ENCODE measurements at regions not wholly inside any gene's neighbourhood (a gene's known extent, or its start where the extent isn't known, plus 50 kb on each side); places are given as distances from the start of the nearest gene placed in this dataset.

DNA sequence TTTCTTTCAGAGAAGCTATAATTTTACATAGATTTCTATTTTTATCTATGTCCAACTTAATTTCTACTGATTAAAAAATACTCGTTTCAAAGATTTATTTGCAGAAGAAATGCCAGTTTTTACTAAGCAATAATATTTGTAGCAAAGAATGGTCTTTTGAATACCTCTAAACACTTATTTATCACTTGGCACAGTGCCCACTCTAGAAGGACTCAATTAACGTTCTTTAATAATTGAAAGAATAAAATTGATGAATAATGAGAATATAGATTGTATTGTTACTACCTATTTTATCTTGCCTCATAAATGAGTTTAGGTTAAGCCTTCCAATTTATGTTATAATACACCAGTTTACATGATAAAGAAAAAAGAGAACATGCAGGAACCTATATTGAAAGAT lies 889.7 kb upstream of the CDH9 start:
- Histone ChIP-seq H3K4me1 (ENCODE audit: control insufficient read depth, extremely low read depth, insufficient read depth, low read length) (no peaks in the 10 kb centered on the region), H3K9me1 (replicated peaks; ENCODE audit: control insufficient read depth, extremely low read depth, insufficient read depth, low read length) (no peaks in the 10 kb centered on the region), H4K20me1 (replicated peaks; ENCODE audit: control insufficient read depth, extremely low read depth, insufficient read depth, low read length) (no peaks in the 10 kb centered on the region), H3K4me2 (ENCODE audit: insufficient read depth, low read length) (no peak overlapping the region), H3K79me2 (ENCODE audit: control insufficient read depth, insufficient read depth, low read length) (no peaks in the 10 kb centered on the region), H3K27ac (ENCODE audit: insufficient read depth, low read depth, low read length) (no peak overlapping the region), H3K9ac (replicated peaks; ENCODE audit: extremely low read depth, insufficient read depth, low read length) (no peak overlapping the region), H3K27me3 (ENCODE audit: control insufficient read depth in 2 of 2, insufficient read depth in 2 of 2, low read length in 2 of 2) (no peaks in the 10 kb centered on the region), H2AFZ (ENCODE audit: low read depth, low read length) (no peak overlapping the region), H3K9me3 (replicated peaks; ENCODE audit: control insufficient read depth, insufficient read depth, low read length) (peaks cover 1% of the 10 kb centered on the region), H3K4me3 (replicated peaks in 1 of 3; ENCODE audit: insufficient read depth in 1 of 3, low read depth in 1 of 3, low read length in 3 of 3) (no peak overlapping the region), H3K36me3 (ENCODE audit: control insufficient read depth in 2 of 2, extremely low read depth in 1 of 2, insufficient read depth in 2 of 2, low read length in 2 of 2) (no peaks in the 10 kb centered on the region)
- FAIRE-seq: no peak
- no TSS peak for BruUV-seq (replicated peaks)
- dilution Hi-C loops (cut with MboI; ENCODE audit: extremely low pct_ligation_motif_present, low sequenced_read_pairs): no loop called here
- no peak for TF ChIP-seq EZH2 (IDR thresholded peaks at IDR 0.05; ENCODE audit: borderline replicate concordance, low read depth, low read length, severe bottlenecking)
- TF ChIP-seq GATA2 (IDR thresholded peaks at IDR 0.05; ENCODE audit: insufficient read depth, insufficient read length, low read depth, low read length): no peak
- no peak for TF ChIP-seq POLR2A (IDR thresholded peaks at IDR 0.05; ENCODE audit: low read depth, low read length)
- no peak for TF ChIP-seq POLR2AphosphoS5 (IDR thresholded peaks at IDR 0.05; ENCODE audit: insufficient read depth, low read depth, low read length)
- TF ChIP-seq FOS (IDR thresholded peaks at IDR 0.05; ENCODE audit: borderline replicate concordance, insufficient read depth, low read length): no peak
- no peak for TF ChIP-seq JUN (IDR thresholded peaks at IDR 0.05; ENCODE audit: borderline replicate concordance, insufficient read depth, insufficient read length, low read depth)
- no peak for TF ChIP-seq MYC (IDR thresholded peaks at IDR 0.05; ENCODE audit: low read depth, low read length)
- TF ChIP-seq CTCF (IDR thresholded peaks at IDR 0.05; ENCODE audit: extremely low read depth in 1 of 2, insufficient read depth in 1 of 2, low read depth in 1 of 2, low read length in 2 of 2): no peak
- TF ChIP-seq, protein P1, sequence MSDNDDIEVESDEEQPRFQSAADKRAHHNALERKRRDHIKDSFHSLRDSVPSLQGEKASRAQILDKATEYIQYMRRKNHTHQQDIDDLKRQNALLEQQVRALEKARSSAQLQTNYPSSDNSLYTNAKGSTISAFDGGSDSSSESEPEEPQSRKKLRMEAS (IDR thresholded peaks at IDR 0.05; ENCODE audit: insufficient read depth, insufficient read length): no peak
- CTCF ChIA-PET: no interaction called here
- intact Hi-C loops (cut with micrococcal nuclease): no loop called here
- POLR2A ChIA-PET: no interaction called here
- no peak for DNase-seq (ENCODE audit: low read depth, low spot score)

Measured in endothelial cell of umbilical vein (primary cell).